ENCODE measurements at regions not wholly inside any gene's neighbourhood (a gene's known extent, or its start where the extent isn't known, plus 50 kb on each side); places are given as distances from the start of the nearest gene placed in this dataset.

DNA sequence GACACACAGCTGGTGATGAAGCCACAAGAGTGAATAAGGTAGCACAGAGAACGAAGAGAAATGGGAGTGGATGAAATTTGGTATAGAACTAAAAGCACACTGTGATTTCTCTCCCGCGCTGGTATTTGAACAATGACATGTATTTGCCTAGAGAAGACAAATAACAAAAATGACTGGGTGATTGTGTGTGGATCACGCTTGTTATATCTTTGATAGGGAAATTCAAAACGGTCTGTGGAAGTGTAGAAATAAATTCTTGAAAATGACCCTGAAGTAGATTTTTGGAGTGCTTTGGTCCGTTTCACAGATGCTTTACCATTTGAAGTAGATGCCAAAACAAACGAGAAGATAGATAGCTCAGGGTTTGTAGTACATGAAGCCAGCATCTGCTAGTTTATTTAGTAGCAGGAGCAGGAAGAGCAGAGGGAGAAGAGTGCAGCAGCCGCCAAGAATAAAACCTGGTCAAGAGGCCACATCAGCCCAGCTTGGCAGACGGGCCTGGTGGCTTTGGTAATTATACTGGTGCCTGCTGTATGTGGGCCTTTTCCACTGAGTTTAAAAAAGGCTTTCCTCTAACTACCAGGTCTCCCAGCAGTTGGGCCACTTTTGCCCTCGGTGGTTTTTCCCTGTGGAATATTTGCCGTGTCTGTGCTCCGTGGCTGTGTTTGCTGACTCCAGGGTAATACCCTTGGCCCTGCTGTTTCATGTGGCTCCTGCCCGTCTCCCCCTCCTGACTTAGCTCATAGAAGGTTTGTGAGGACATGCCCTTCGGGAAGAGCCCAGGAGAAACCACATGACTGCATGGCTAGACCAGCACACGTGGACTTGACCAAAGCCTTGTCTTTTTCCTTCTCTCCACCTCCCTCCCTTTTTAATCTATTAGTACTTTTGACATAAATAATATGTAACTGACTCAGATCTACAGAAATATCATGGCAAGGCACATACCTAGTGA, 294.0 kb downstream of the SOX4 start:
- no peak for TF ChIP-seq POLR2A (IDR thresholded peaks at IDR 0.05; ENCODE audit: low read depth)
- TF ChIP-seq POLR2AphosphoS5 (IDR thresholded peaks at IDR 0.05): no peak

Data from esophagus muscularis mucosa (tissue), 2 donors.